ENCODE measurements at regions not wholly inside any gene's neighbourhood (a gene's known extent, or its start where the extent isn't known, plus 50 kb on each side); places are given as distances from the start of the nearest gene placed in this dataset.

DNA sequence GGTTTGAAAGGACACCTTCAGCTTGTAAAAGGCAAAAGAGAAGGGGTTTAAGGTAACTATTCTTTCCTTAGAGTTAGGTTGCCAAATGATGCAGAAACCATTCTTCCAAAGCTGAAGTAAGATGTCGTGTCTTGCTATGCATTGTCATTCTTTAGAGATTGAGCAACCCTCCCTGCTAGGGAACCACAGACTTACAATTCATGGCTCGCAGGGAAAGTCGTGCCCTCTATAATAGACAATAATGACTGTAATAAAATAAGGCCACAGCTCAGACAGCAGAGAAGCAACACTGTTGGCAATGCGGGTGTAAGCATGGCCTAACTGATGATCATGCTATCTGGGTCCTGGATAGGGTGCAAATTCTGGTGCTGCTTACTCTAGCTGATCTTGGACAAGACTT lies 129.6 kb upstream of the CDH13 start:
- DNase-seq, result no peak

GRCh38 chr16:82488460-82488859 lies 138.3 kb upstream of the CDH13 start:
- no peak for DNase-seq

GRCh38 chr16:82481455-82481854 lies 145.3 kb upstream of the CDH13 start:
- DNase-seq, result no peak

DNA sequence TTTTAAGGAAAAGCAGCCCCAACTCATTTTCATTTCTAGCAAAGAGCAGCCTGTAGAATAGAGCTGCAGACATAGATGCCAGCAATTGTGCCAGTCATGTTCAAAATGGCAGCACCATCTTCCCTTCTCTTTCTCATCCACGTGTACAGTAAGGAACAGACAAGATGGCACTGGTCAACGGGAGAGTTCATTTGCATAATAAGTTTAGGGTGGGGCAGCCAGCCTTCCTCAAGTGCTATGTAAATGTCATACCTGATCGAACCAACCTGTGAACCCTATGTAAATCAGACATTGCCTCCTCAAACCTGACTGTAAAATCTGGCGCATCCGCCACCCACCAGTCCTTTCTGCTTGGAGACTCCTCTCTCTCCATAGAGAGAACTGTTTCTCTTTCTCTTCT lies 150.0 kb upstream of the CDH13 start:
- no peak for DNase-seq

DNA sequence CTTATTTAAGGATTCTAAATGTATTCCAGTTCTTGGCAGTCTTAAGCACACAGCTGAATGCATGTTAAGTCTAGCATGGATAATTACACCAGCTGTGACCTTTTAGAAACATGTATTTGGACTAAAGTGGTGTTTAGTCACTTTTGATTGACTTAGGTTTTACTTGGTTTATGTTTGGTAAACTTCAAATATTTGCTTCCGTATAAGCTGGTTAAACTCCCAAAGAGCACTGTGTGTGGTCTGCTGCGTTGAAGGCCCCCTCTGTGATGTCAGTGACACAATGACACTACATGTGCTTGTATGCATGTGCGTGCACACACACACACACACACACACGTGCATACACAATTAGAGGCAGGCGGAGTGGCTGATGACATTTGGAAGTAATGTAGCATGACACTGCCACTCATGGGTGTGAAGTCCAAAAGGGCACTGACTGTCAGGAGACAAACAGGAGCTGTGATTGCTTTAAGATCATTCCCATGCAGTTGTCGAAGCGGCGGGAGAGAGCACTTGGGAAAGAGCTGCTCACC lies 156.1 kb upstream of the CDH13 start:
- no peak for DNase-seq

DNA sequence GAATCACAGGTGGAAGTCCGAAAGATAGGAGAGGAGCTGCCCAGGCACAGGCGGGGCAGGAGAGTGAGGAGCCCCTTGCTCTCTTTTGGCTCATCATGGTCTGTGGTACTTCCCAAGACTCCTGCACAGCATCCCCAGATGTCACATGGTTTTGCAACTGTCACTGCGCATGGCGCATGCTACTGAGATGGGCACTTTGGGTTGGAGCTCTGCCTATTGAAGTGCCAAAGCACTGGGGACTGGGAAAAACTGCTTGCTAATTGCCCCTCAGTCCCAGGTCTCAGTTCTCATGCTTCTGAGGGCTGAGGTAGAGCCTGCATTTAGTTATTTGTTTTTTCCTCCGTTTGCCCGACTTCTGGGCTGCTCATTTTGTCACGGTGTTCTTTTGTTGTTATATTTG lies 156.8 kb upstream of the CDH13 start:
- no peak for DNase-seq

GRCh38 chr16:82464187-82464586 lies 162.6 kb upstream of the CDH13 start:
- no peak for DNase-seq

GRCh38 chr16:82460766-82461165 lies 166.0 kb upstream of the CDH13 start:
- no peak for DNase-seq

GRCh38 chr16:82459580-82460256 lies 167.1 kb upstream of the CDH13 start:
- no peak for DNase-seq

DNA sequence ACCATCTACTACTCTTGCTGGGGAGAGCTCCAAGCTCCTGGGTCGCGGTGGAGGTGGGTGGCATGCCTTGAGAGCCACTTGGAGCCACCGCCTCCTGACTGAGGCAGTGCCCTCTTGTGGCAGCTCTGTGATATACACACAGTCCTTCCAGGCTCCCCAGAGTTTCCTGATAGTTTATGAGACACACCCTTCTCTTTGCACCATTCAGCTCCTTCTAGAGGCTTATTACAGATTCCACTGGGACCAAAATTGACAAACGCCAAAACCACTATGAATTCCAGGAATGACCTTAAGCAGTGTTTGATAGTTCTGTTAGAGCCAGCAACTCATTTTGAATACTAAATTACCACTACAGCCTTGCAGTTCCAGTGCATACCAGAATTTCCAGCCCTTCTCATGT lies 170.1 kb upstream of the CDH13 start:
- peak; percentile 35 for DNase-seq

DNA sequence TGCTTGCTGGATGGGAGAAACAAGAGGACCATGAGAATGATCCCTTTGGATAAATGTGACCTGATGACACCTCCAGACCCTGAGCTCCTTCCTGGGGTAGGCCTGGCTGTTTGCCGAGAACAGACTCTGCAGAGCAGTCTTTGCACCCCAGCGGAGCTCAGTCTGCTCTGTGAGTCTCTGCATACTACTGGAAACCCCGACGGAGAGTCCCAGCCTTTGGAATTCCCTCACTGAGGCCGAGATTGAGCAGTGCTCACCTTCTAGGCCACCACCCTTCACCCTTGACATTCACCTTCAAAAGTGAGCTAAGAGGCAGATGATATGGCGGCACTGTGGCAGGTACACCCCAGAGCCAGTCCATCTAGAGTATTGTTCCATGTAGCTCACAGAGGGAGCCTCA lies 172.2 kb upstream of the CDH13 start:
- no peak for DNase-seq

DNA sequence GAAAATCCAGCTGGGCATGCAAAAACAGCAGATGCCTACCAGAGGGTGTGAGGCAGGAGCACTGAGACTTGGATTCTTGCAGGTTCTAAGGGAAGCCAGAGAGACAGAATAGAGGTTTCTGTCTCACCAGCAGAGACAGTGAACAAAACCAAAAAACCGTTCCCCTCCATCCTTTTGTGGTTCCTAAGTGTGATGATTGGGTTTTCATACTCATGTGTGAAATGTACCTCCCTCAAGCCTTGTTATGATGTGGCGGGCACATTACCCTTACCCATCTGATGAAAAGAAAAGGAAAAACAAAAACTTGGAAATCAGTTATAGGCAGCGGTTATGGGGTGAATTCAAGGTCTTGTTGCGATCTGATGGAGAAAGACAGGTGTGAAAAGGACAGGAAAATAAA lies 172.6 kb upstream of the CDH13 start:
- DNase-seq, result no peak

GRCh38 chr16:82452004-82452756 lies 174.6 kb upstream of the CDH13 start:
- DNase-seq, result no peak

GRCh38 chr16:82451449-82451848 lies 175.3 kb upstream of the CDH13 start:
- DNase-seq, result no peak

DNA sequence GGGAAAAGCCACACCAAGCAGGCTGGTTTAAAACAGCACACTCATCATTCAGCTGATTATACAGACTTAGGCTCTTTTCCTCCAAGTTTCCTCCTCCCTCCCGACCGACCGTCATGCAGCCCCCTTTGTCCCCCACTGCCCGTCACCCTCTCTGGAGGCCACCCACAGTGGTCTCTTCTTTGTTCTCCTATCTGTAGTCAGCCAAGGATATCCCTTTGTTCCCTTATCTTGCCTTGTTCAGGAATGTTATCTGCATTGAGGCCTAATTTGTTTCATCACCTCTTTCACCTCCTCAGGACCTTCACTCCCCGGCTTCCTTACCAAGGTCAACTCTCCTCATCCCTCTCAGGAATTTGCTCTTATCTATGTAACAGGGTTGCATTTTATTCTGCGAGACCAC lies 186.4 kb upstream of the CDH13 start:
- no peak for DNase-seq

DNA sequence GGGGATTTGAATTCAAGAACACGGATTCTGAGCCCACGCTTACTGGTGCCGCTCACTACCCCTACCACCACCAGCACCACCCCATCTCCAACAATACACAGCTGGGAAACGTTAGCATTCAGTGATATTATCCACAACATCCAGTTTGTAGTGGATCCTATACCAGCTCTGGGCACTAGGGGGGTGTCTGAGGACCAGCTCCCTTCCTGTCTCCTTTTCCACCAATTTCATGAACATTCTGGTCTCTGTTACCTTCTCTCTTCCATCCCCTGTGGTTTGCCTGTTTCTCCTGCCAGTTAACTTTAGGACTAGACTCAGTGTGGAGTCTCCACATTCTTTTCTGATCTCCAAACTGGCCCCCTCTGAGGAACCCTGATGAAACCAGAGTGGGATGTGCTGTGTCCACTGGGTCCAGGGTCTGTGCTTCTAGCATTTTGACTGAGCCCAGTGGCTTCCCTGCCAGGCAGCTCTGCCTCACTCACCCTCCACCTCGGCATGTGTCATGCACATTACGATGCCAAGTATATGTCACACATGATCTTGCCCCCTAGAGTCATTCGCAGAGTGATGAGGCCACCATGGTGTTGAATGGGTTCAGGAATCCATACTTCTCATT lies 187.0 kb upstream of the CDH13 start:
- no peak for DNase-seq

DNA sequence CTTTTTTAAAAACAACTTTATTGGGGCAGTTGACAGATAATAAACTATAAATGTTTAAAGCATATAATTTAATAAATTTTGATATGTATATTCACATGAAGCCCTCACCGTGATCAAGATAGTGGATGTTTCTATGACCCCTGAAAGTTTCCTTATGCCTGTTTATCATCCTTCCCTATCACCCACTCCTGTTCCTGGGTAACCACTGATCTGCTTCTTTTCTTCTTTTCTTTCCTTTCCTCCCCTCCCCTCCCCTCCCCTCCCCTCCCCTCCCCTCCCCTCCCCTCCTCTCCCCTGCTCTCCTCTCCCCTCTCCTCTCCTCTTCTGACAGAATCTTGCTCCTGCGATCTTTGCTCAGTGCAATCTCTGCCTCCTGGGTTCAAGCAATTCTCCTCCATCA lies 193.7 kb upstream of the CDH13 start:
- no peak for DNase-seq

DNA sequence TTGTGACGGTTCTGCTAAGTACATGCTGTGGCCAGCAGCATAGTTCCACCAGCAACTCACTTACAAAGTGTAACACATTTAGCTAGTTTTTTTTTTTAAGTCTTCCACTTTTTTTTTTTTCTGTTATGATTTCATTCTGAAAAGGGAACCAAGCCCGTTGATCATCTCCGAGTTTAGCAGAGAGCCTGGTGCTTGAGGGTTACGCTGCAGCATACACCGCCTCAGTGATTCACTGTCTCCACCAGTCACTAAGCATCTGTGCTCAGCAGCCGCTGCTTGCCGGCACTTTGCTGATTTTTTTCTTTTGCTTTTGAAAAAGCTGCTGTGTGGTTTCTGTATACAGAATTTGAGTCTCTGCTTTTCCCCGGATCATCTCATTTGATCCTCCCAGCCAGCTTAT lies 194.5 kb upstream of the CDH13 start:
- no peak for DNase-seq

GRCh38 chr16:82425661-82426060 lies 201.1 kb upstream of the CDH13 start:
- no peak for DNase-seq

DNA sequence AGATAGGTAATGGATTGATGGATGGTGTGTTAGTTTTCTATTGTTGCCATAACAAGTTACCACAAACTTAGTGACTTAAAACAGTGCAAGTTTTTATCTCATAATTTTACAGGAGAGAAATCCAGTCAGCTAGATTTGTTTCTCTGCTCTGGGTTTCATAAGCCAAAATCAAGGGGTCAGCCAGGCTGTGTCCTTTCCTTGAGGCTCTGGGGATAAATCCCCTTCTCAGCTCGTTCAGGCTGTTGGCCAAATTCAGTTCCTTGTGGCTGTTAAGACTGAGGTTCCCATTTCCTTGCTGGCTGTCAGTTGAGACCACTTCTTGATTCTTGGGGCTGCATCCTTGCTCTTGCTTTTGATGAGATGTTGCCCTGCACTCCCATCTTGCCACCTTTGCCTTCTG lies 204.9 kb upstream of the CDH13 start:
- no peak for DNase-seq

DNA sequence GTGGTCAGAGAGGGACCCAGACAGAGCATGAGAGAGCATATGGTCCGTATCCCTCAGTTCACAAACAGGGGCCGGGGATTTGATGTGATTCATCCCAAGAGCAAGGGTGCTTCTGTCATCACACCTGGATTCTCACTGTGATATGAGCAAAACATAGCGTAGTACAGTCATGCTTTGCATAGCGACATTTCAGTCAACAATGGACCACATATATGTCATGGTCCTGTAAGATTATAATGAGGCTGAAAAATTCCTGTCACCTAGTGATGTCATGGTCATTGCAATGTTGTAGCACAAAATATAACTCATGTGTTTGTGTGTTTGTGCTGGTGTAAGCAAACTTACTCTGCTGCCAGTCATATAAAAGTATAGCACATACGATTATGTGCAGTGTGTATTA lies 207.4 kb upstream of the CDH13 start:
- DNase-seq, result no peak

- no peak for DNase-seq
Observed at GRCh38 chr16:82414476-82414875, 212.3 kb upstream of the CDH13 start.

GRCh38 chr16:82412770-82413169 lies 214.0 kb upstream of the CDH13 start:
- DNase-seq, result no peak

- no peak for DNase-seq
Observed at GRCh38 chr16:82405736-82406135, 221.0 kb upstream of the CDH13 start.

All from left hindlimb (tissue), 1 donor.